GM12878 (cell line): ENCODE measurements at regions not wholly inside any gene's neighbourhood (a gene's known extent, or its start where the extent isn't known, plus 50 kb on each side); places are given as distances from the start of the nearest gene placed in this dataset.

Experiments
- EZH2 ChIP-seq: IDR thresholded peaks from 2 replicates; pipeline ENCODE4 v1.6.1; 2012; ENCODE audit warnings: low read depth, mild to moderate bottlenecking, control low read depth, inconsistent platforms, low read length, borderline replicate concordance; ENCODE audit not compliant: control insufficient read depth
- MAX ChIP-seq: IDR thresholded peaks from 2 replicates; pipeline ENCODE4 v1.6.1; 2012; ENCODE audit warnings: low read depth, low read length, improper control_type of control experiment
- POLR2A ChIP-seq: IDR thresholded peaks from 2 replicates; pipeline ENCODE4 v1.6.1; 2011; ENCODE audit warnings: low read depth, mild to moderate bottlenecking, low read length
- SREBF2 ChIP-seq: IDR thresholded peaks from 2 replicates; pipeline ENCODE4 v1.6.1; 2012; ENCODE audit warnings: mild to moderate bottlenecking, low read length
- SUZ12 ChIP-seq: fragments of 200-600 bp; sonication (generic); IDR thresholded peaks from one replicate; pipeline ENCODE4 v1.6.1; 2018; ENCODE audit warnings: antibody characterized with exemption, mild to moderate bottlenecking; ENCODE audit not compliant: unreplicated experiment
- TF ChIP-seq, protein P1 (sequence below), 3 experiments: IDR thresholded peaks in 2 of 3; conservative IDR thresholded peaks in 1 of 3; 2 replicates each; pipeline ENCODE4 v1.5.1; 2011; ENCODE audit warnings: low read depth in 3 of 3, low read length in 3 of 3, mild to moderate bottlenecking in 3 of 3, control low read depth in 2 of 3, moderate library complexity in 2 of 3, inconsistent platforms in 1 of 3, mixed read lengths in 1 of 3; ENCODE audit not compliant: control insufficient read depth in 2 of 3, insufficient read depth in 1 of 3; ENCODE audit errors: extremely low read depth in 1 of 3
- TF ChIP-seq, protein P2 (sequence below): fragments of 450-650 bp; IDR thresholded peaks from 2 replicates; pipeline ENCODE4 v1.6.1; 2017; ENCODE audit warnings: antibody characterized with exemption, mild to moderate bottlenecking, moderate library complexity
- TF ChIP-seq, protein P3 (sequence below): IDR thresholded peaks from 2 replicates; pipeline ENCODE4 v1.6.1; 2012; ENCODE audit warnings: mild to moderate bottlenecking, low read depth, low read length

DNA sequence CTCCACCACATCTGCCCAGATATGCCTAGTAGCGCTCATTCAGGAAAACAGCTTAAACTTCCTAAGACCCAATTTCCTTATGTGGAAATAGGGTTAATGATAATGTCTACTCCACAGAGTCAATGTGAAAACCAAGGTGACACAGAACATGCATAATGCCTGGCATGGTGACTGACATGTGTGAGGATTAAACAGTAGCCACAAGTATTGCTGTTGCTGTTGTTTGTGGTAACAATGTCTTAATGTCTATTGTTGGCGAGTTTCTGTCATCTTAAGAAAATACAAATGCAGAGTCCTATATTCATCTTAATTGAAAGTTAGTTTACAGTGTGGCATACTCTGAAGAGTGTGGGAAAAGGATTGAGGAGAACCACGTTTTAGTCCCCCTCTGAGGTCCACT, 75.6 kb upstream of the NGF start:
- TF ChIP-seq SUZ12: no peak
- TF ChIP-seq, protein P1, sequence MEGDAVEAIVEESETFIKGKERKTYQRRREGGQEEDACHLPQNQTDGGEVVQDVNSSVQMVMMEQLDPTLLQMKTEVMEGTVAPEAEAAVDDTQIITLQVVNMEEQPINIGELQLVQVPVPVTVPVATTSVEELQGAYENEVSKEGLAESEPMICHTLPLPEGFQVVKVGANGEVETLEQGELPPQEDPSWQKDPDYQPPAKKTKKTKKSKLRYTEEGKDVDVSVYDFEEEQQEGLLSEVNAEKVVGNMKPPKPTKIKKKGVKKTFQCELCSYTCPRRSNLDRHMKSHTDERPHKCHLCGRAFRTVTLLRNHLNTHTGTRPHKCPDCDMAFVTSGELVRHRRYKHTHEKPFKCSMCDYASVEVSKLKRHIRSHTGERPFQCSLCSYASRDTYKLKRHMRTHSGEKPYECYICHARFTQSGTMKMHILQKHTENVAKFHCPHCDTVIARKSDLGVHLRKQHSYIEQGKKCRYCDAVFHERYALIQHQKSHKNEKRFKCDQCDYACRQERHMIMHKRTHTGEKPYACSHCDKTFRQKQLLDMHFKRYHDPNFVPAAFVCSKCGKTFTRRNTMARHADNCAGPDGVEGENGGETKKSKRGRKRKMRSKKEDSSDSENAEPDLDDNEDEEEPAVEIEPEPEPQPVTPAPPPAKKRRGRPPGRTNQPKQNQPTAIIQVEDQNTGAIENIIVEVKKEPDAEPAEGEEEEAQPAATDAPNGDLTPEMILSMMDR (IDR thresholded peaks at IDR 0.05 in 2 of 3, conservative IDR thresholded peaks at IDR 0.05 in 1 of 3; ENCODE audit: control insufficient read depth in 2 of 3, extremely low read depth in 1 of 3, insufficient read depth in 1 of 3, low read depth in 3 of 3, low read length in 3 of 3): no peak
- no peak for TF ChIP-seq POLR2A
- no peak for TF ChIP-seq MAX
- no peak for TF ChIP-seq SREBF2
- TF ChIP-seq, protein P2, sequence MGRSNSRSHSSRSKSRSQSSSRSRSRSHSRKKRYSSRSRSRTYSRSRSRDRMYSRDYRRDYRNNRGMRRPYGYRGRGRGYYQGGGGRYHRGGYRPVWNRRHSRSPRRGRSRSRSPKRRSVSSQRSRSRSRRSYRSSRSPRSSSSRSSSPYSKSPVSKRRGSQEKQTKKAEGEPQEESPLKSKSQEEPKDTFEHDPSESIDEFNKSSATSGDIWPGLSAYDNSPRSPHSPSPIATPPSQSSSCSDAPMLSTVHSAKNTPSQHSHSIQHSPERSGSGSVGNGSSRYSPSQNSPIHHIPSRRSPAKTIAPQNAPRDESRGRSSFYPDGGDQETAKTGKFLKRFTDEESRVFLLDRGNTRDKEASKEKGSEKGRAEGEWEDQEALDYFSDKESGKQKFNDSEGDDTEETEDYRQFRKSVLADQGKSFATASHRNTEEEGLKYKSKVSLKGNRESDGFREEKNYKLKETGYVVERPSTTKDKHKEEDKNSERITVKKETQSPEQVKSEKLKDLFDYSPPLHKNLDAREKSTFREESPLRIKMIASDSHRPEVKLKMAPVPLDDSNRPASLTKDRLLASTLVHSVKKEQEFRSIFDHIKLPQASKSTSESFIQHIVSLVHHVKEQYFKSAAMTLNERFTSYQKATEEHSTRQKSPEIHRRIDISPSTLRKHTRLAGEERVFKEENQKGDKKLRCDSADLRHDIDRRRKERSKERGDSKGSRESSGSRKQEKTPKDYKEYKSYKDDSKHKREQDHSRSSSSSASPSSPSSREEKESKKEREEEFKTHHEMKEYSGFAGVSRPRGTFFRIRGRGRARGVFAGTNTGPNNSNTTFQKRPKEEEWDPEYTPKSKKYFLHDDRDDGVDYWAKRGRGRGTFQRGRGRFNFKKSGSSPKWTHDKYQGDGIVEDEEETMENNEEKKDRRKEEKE: no peak
- TF ChIP-seq, protein P3, sequence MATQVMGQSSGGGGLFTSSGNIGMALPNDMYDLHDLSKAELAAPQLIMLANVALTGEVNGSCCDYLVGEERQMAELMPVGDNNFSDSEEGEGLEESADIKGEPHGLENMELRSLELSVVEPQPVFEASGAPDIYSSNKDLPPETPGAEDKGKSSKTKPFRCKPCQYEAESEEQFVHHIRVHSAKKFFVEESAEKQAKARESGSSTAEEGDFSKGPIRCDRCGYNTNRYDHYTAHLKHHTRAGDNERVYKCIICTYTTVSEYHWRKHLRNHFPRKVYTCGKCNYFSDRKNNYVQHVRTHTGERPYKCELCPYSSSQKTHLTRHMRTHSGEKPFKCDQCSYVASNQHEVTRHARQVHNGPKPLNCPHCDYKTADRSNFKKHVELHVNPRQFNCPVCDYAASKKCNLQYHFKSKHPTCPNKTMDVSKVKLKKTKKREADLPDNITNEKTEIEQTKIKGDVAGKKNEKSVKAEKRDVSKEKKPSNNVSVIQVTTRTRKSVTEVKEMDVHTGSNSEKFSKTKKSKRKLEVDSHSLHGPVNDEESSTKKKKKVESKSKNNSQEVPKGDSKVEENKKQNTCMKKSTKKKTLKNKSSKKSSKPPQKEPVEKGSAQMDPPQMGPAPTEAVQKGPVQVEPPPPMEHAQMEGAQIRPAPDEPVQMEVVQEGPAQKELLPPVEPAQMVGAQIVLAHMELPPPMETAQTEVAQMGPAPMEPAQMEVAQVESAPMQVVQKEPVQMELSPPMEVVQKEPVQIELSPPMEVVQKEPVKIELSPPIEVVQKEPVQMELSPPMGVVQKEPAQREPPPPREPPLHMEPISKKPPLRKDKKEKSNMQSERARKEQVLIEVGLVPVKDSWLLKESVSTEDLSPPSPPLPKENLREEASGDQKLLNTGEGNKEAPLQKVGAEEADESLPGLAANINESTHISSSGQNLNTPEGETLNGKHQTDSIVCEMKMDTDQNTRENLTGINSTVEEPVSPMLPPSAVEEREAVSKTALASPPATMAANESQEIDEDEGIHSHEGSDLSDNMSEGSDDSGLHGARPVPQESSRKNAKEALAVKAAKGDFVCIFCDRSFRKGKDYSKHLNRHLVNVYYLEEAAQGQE: no peak
- no peak for TF ChIP-seq EZH2
